H4 (cell line): ENCODE measurements at regions not wholly inside any gene's neighbourhood (a gene's known extent, or its start where the extent isn't known, plus 50 kb on each side); places are given as distances from the start of the nearest gene placed in this dataset.

Experiments used
- DNase-seq: peaks from one replicate; pipeline ENCODE4 v3.0.0-alpha.2; 2015; ENCODE audit warnings: low spot score

GRCh38 chr2:2765839-2766495, 434.9 kb upstream of the MYT1L start:
- DNase-seq, result no peak

GRCh38 chr2:2765176-2765800, 434.2 kb upstream of the MYT1L start:
- no peak for DNase-seq

GRCh38 chr2:2764739-2765138, 433.7 kb upstream of the MYT1L start:
- DNase-seq, result no peak

- DNase-seq, result no peak
Observed at GRCh38 chr2:2764001-2764355, 432.9 kb upstream of the MYT1L start.

- no peak for DNase-seq
Observed at GRCh38 chr2:2763351-2764000, 432.4 kb upstream of the MYT1L start.

- DNase-seq, result no peak
Observed at GRCh38 chr2:2762913-2763312, 431.8 kb upstream of the MYT1L start.

GRCh38 chr2:2762166-2762908, 431.3 kb upstream of the MYT1L start:
- DNase-seq, result no peak

- DNase-seq, result no peak
Observed at GRCh38 chr2:2758793-2759367, 427.8 kb upstream of the MYT1L start.

- DNase-seq, result no peak
Observed at GRCh38 chr2:2757764-2758163, 426.7 kb upstream of the MYT1L start.

GRCh38 chr2:2756886-2757285, 425.8 kb upstream of the MYT1L start:
- no peak for DNase-seq

- no peak for DNase-seq
Observed at GRCh38 chr2:2755990-2756389, 424.9 kb upstream of the MYT1L start.

GRCh38 chr2:2754940-2755339, 423.9 kb upstream of the MYT1L start:
- no peak for DNase-seq

- no peak for DNase-seq
Observed at GRCh38 chr2:2751715-2752315, 420.7 kb upstream of the MYT1L start.

GRCh38 chr2:2750867-2751714, 420.0 kb upstream of the MYT1L start:
- no peak for DNase-seq

- DNase-seq, result no peak
Observed at GRCh38 chr2:2749206-2749598, 418.1 kb upstream of the MYT1L start.

- no peak for DNase-seq
Observed at GRCh38 chr2:2748399-2749205, 417.5 kb upstream of the MYT1L start.

- DNase-seq, result no peak
Observed at GRCh38 chr2:2747797-2748301, 416.8 kb upstream of the MYT1L start.

- no peak for DNase-seq
Observed at GRCh38 chr2:2746731-2747130, 415.7 kb upstream of the MYT1L start.

GRCh38 chr2:2744958-2745715, 414.1 kb upstream of the MYT1L start:
- DNase-seq, result no peak
